ENCODE measurements at regions not wholly inside any gene's neighbourhood (a gene's known extent, or its start where the extent isn't known, plus 50 kb on each side); places are given as distances from the start of the nearest gene placed in this dataset.

- Histone ChIP-seq H3K36me3 (no peaks in the 10 kb centered on the region), H3K9me3 (replicated peaks) (no peaks in the 10 kb centered on the region), H3K4me1 (no peaks in the 10 kb centered on the region), H3K4me3 (no peak overlapping the region), H3K27ac (replicated peaks) (no peak overlapping the region), H3K27me3 (ENCODE audit: low read depth) (peaks cover 9% of the 10 kb centered on the region)
- TF ChIP-seq CTCF (IDR thresholded peaks at IDR 0.05; ENCODE audit: borderline replicate concordance) = no peak
- intact Hi-C loops (cut with micrococcal nuclease) = no loop called here
- DNase-seq = no peak
These were observed 87.9 kb upstream of the LMO4 start for GRCh38 chr1:87240661-87241285.

GRCh38 chr1:87242445-87243185 is 86.1 kb upstream of the LMO4 start:
- no peak overlapping the region for H3K27ac ChIP-seq (replicated peaks)
- H3K36me3 ChIP-seq = no peaks in the 10 kb centered on the region
- DNase-seq = no peak
- H3K9me3 ChIP-seq (replicated peaks) = peaks cover 7% of the 10 kb centered on the region
- H3K4me3 ChIP-seq = no peak overlapping the region
- TF ChIP-seq CTCF (IDR thresholded peaks at IDR 0.05; ENCODE audit: borderline replicate concordance) = no peak
- no peaks in the 10 kb centered on the region for H3K4me1 ChIP-seq
- peaks cover 4% of the 10 kb centered on the region for H3K27me3 ChIP-seq (ENCODE audit: low read depth)
- intact Hi-C loops (cut with micrococcal nuclease) = no loop called here

GRCh38 chr1:87243573-87243972 is 85.1 kb upstream of the LMO4 start:
- Histone ChIP-seq H3K27me3 (ENCODE audit: low read depth) (no peaks in the 10 kb centered on the region), H3K36me3 (no peaks in the 10 kb centered on the region), H3K9me3 (replicated peaks) (peaks cover 8% of the 10 kb centered on the region), H3K27ac (replicated peaks) (no peak overlapping the region), H3K4me1 (no peaks in the 10 kb centered on the region), H3K4me3 (no peak overlapping the region)
- no peak for DNase-seq
- TF ChIP-seq CTCF (IDR thresholded peaks at IDR 0.05; ENCODE audit: borderline replicate concordance) = no peak
- intact Hi-C loops (cut with micrococcal nuclease) = no loop called here

- no peaks in the 10 kb centered on the region for H3K27me3 ChIP-seq (ENCODE audit: low read depth)
- H3K4me3 ChIP-seq = no peak overlapping the region
- DNase-seq = no peak
- TF ChIP-seq CTCF (IDR thresholded peaks at IDR 0.05; ENCODE audit: borderline replicate concordance) = no peak
- no peaks in the 10 kb centered on the region for H3K36me3 ChIP-seq
- H3K27ac ChIP-seq (replicated peaks) = no peak overlapping the region
- H3K4me1 ChIP-seq = no peaks in the 10 kb centered on the region
- intact Hi-C loops (cut with micrococcal nuclease) = no loop called here
- peaks cover 8% of the 10 kb centered on the region for H3K9me3 ChIP-seq (replicated peaks)
These were observed 82.2 kb upstream of the LMO4 start for GRCh38 chr1:87246436-87246835.

GRCh38 chr1:87249803-87250202 is 78.9 kb upstream of the LMO4 start:
- no peak for DNase-seq

More at GRCh38 chr1:87249803-87250202, 78.9 kb upstream of the LMO4 start:
- H3K9me3 ChIP-seq (replicated peaks) = peaks cover 19% of the 10 kb centered on the region
- no peak overlapping the region for H3K4me3 ChIP-seq
- intact Hi-C loops (cut with micrococcal nuclease) = no loop called here
- no peaks in the 10 kb centered on the region for H3K36me3 ChIP-seq
- H3K27me3 ChIP-seq (ENCODE audit: low read depth) = no peaks in the 10 kb centered on the region
- H3K27ac ChIP-seq (replicated peaks) = no peak overlapping the region
- TF ChIP-seq CTCF (IDR thresholded peaks at IDR 0.05; ENCODE audit: borderline replicate concordance) = no peak
- H3K4me1 ChIP-seq = no peaks in the 10 kb centered on the region
